ENCODE measurements at regions not wholly inside any gene's neighbourhood (a gene's known extent, or its start where the extent isn't known, plus 50 kb on each side); places are given as distances from the start of the nearest gene placed in this dataset.

DNA sequence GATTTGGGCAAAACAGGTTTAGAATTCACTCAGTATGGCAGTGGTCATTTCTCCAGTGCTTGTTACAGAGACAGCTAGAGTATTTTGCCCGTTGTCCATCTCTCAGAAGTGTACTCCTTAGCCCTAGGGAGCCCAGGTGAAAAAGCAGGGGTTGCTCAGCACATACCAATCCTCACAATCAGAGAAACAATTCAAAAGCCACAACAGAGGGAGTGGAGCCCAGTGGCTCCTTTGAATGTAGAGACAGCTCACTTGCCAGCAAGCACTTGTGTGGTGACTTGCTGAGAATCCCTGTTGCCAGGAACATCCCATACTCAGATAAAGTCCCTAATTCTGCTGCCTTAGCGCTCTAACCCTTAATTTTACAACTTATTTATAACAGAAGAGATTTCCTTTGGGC lies 1488.3 kb downstream of the RPA4 start:
- no peak for TF ChIP-seq TAF1 (IDR thresholded peaks at IDR 0.05; ENCODE audit: low read depth)
- TF ChIP-seq CEBPB (IDR thresholded peaks at IDR 0.05) = no peak
- TF ChIP-seq, protein P1, sequence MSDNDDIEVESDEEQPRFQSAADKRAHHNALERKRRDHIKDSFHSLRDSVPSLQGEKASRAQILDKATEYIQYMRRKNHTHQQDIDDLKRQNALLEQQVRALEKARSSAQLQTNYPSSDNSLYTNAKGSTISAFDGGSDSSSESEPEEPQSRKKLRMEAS (IDR thresholded peaks at IDR 0.05) = no peak
- no peak for TF ChIP-seq EP300 (IDR thresholded peaks at IDR 0.05; ENCODE audit: borderline replicate concordance)
- TF ChIP-seq EGR1 (IDR thresholded peaks at IDR 0.05) = no peak
- no peak for TF ChIP-seq REST (IDR thresholded peaks at IDR 0.05; ENCODE audit: low read depth)
- TF ChIP-seq YY1 (IDR thresholded peaks at IDR 0.05; ENCODE audit: low read depth) = no peak
- TF ChIP-seq NFIC (IDR thresholded peaks at IDR 0.05) = no peak
- TF ChIP-seq RAD21 (IDR thresholded peaks at IDR 0.05; ENCODE audit: low read depth) = no peak
- TF ChIP-seq FOXM1 (IDR thresholded peaks at IDR 0.05; ENCODE audit: borderline replicate concordance, low read depth) = no peak
- no peak for TF ChIP-seq TCF12 (IDR thresholded peaks at IDR 0.05; ENCODE audit: low read depth)

Measured in Ishikawa (cell line).